Astrocyte of the cerebellum (primary cell): ENCODE measurements at regions not wholly inside any gene's neighbourhood (a gene's known extent, or its start where the extent isn't known, plus 50 kb on each side); places are given as distances from the start of the nearest gene placed in this dataset.

ENCODE experiments used
- DNase-seq: peaks from one replicate; pipeline ENCODE4 v3.0.0-alpha.2; 2011; ENCODE audit warnings: low read depth
- H3K4me3 ChIP-seq: 2 replicates; pipeline ENCODE4 v1.5.1; 2011; ENCODE audit warnings: mild to moderate bottlenecking, low read depth, low read length, moderate library complexity
- CTCF ChIP-seq: IDR thresholded peaks from 2 replicates; pipeline ENCODE4 v1.5.1; 2012; ENCODE audit warnings: low read length, low read depth, moderate library complexity, mild to moderate bottlenecking; ENCODE audit errors: missing control alignments
- in situ Hi-C: cut with HindIII; loops from 2 replicates; pipeline ENCODE4 v1.10.0; 2017; ENCODE audit warnings: low sequenced_read_pairs

GRCh38 chr3:34066328-34066727 is 267.9 kb downstream of the PDCD6IP start:
- no peak for TF ChIP-seq CTCF
- in situ Hi-C loops: no loop called here
- no peak overlapping the region for H3K4me3 ChIP-seq
- no peak for DNase-seq

GRCh38 chr3:34066999-34067398 is 268.6 kb downstream of the PDCD6IP start:
- in situ Hi-C loops: no loop called here
- no peak overlapping the region for H3K4me3 ChIP-seq
- TF ChIP-seq CTCF: no peak
- DNase-seq: no peak

DNA sequence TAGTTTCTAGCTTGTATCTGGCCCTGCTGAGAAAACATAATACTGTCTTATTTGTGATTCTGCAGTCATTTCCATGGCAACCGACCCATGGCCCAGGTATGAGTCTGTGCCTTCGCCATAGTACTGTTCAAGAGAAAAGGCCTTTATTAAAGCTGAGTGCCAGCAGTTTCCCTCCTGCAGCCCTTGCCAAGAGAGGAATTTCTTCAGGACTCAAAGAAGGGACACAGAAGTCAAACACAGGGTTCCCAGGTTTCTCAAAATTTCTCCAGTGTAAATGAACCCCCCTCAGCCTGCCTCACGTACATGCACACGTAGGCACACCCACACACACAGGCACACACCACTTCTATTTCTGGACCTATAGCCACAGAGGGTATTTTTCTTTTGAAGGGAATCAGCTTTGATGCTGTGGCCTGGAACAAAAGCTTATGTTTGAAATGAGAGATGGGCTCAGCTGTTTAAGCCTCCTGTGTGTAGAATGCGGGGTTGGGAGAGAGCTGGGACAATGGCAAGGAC is 269.2 kb downstream of the PDCD6IP start:
- no peak for TF ChIP-seq CTCF
- in situ Hi-C loops: no loop called here
- H3K4me3 ChIP-seq: no peak overlapping the region
- no peak for DNase-seq

DNA sequence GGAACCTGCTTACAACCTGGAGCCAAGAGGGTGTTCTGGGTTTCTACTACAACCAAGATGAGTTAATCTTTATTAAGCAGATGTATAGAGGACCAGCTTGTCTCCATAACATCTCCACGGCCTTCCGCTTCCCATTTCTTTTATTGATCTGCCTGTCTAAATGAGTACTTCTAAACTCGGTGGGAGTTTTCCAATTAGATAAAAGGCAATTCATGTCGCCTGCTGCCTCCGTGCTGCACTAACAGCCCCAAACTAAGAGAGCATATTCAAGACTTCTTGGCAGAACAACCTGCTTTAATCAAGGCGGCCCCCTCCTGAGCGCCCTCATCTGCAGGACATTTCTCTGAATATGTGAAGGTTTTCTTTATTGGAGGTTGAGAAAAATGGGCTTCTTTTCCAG is 270.1 kb downstream of the PDCD6IP start:
- DNase-seq: no peak
- no peak for TF ChIP-seq CTCF
- no peak overlapping the region for H3K4me3 ChIP-seq
- in situ Hi-C loops: no loop called here

- in situ Hi-C loops: no loop called here
- no peak for TF ChIP-seq CTCF
- H3K4me3 ChIP-seq: no peak overlapping the region
- no peak for DNase-seq
Observed at GRCh38 chr3:34070831-34071585, 272.6 kb downstream of the PDCD6IP start.

DNA sequence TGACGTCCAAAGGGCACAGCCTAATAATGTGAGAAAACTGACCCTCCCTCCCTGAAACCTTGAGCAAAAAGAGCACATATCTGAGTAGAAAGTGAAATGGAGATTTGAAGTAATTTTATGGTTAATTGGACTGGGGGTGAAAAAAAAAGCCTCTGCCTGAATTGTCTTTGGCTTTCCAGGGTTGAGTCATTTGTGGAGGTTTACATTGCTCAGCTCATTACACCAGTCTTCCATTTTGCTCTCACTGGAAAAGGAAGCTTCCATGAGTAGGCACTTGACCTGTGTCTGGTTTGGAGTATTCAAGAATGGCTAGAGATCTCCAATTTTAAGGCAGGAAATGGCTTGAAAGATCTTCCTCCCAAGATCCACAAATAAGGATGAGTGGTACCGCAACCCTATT is 273.9 kb downstream of the PDCD6IP start:
- DNase-seq: no peak
- in situ Hi-C loops: no loop called here
- no peak overlapping the region for H3K4me3 ChIP-seq
- TF ChIP-seq CTCF: no peak
